WI38 (cell line): ENCODE measurements at regions not wholly inside any gene's neighbourhood (a gene's known extent, or its start where the extent isn't known, plus 50 kb on each side); places are given as distances from the start of the nearest gene placed in this dataset.
"Not testable (repeated sequence)": the region's sequence is repeated elsewhere in the genome, so short reads cannot be mapped to it uniquely, and the experiment has no call there.

Experiments
- H3K4me3 ChIP-seq: 2 replicates; pipeline ENCODE4 v1.5.1; 2011; ENCODE audit warnings: low read depth, mild to moderate bottlenecking, control low read depth, low read length
- TF ChIP-seq, protein P1 (sequence below): IDR thresholded peaks from 2 replicates; pipeline ENCODE4 v1.5.1; 2012; ENCODE audit warnings: low read depth, mild to moderate bottlenecking, control low read depth, low read length

DNA sequence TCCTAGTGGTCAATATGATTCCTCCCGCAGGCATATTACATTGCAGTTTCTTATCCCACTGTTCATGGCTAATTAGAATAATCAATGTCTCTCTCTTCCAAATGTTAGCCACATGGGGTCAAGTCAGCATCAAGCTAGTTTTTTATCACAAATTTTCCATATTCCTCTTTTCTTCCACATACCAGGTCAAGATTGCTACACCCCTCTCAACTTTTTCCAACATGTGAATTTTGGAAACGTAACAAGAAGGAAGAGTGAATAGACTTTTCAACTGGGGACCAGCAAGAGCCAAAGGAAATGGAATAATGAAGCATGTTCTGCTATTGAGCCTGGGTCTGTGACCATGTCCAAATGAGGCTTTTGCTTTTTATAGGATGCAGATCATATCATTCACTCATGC, 65.1 kb downstream of the SOD2 start:
- TF ChIP-seq, protein P1, sequence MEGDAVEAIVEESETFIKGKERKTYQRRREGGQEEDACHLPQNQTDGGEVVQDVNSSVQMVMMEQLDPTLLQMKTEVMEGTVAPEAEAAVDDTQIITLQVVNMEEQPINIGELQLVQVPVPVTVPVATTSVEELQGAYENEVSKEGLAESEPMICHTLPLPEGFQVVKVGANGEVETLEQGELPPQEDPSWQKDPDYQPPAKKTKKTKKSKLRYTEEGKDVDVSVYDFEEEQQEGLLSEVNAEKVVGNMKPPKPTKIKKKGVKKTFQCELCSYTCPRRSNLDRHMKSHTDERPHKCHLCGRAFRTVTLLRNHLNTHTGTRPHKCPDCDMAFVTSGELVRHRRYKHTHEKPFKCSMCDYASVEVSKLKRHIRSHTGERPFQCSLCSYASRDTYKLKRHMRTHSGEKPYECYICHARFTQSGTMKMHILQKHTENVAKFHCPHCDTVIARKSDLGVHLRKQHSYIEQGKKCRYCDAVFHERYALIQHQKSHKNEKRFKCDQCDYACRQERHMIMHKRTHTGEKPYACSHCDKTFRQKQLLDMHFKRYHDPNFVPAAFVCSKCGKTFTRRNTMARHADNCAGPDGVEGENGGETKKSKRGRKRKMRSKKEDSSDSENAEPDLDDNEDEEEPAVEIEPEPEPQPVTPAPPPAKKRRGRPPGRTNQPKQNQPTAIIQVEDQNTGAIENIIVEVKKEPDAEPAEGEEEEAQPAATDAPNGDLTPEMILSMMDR, result no peak
- no peak overlapping the region for H3K4me3 ChIP-seq

DNA sequence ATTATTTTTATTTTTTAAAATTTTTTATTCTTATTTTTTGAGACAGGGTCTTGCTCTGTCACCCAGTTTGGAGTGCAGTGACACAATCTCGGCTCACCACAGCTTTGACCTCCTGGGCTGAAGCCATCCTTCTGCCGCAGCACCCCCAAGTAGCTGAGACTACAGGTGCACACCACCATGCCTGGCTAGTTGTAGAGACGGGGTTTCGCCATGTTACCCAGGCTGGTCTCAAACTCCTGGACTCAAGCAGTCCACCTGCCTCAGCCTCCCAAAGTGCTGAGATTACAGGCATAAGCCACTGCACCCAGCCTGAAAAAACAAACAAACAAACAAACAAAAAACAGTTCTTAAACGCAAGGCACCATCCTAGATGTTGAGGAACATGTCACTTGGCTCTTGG, 66.5 kb downstream of the SOD2 start:
- not testable (repeated sequence) for H3K4me3 ChIP-seq

DNA sequence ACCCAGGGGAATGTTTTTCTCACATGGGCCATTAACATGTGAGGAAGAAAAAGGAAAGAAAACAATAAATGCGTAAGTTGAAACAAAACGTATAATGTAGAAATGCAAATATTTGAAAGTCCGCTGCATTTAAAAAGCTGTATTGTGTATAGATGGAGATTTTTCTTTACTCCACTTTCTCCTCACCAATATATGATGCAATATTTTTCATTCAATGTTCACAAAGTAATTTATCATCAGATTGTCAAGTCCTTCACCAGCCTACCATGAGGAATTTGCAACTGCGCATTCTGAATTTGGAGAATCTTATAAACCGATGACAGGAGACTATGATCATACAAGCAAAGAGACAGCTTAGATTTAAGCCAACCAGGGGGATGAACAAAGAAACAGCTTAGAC, 69.9 kb downstream of the SOD2 start:
- no peak overlapping the region for H3K4me3 ChIP-seq
- TF ChIP-seq, protein P1, result no peak

DNA sequence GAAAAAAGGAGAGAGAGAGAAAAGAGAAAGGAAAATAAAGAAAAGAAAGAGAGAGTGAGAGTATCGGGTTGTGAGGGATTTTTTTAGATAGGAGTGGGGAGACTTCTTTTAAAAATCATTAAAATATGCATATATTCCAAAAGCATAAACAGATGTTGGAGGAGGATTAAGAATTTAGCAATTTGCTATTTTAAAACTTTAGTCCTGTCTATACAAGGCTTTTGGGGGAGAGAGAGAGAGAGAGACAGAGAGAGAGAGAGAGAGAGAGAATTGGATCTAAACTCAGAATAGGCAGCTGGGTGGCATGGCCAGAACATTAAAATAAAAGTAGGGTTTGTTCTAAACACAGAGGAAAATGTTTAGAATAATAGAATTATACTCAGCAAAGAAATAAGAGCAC, 72.1 kb downstream of the SOD2 start:
- TF ChIP-seq, protein P1, result no peak
- no peak overlapping the region for H3K4me3 ChIP-seq

DNA sequence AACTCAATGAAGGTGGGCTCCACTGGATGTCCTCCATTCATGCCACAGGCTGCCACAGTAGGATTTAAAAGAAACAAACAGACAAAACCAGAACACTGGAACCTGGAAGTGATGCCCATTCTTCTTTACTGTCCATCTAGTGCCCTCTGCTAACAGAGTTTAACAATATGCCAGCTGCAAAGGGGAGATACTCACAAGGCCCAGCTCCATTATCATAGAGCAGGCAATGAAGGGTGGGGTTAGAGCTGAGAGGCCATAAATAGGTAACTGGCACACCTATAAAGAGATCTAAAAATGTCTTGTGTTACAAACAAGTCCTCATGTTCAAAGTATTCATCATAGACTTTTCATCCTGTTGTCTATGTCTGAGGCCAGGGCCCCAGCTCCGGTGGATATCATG, 75.6 kb downstream of the SOD2 start:
- TF ChIP-seq, protein P1, result no peak
- no peak overlapping the region for H3K4me3 ChIP-seq

DNA sequence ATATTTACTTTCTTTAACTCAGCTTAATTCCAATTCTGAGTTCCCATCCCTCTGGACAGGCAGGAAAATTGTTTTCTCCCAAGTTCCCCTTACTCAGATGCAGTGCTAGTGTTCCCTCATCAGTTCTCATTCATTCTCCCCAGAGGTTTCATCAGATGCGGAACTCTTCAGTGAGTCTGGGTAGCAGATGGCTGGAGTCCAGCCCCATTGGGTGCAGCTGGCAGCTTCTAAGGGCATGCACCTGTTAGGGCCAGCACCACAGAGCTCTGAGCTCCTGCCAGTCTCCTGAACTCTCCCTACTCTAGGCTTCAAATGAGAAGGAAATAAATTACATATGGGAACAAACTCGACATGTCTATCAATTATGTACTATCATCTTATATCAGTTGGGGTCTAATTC, 76.6 kb downstream of the SOD2 start:
- TF ChIP-seq, protein P1, result no peak

DNA sequence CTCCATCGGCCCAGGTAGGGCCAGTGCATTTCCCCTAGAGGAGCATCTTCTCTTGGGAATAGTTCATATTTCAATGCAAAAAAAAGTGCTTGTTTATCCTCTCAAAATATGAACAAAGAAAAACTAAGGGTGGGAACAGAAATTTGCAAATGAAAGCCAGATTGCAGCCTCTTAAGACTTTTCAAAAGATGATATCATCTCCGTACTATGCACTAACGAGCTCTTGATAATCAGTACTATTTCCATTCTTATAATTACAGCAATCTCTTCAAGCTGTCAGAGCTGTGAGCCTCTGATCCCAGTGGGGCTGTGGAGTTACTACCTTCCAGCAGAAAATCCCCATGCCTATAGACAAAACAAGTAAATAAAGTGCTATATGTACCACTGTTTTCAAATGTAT, 77.1 kb downstream of the SOD2 start:
- TF ChIP-seq, protein P1, result no peak
- H3K4me3 ChIP-seq, result no peak overlapping the region

More for the DNA sequence above, 76.6 kb downstream of the SOD2 start:
- no peak overlapping the region for H3K4me3 ChIP-seq

DNA sequence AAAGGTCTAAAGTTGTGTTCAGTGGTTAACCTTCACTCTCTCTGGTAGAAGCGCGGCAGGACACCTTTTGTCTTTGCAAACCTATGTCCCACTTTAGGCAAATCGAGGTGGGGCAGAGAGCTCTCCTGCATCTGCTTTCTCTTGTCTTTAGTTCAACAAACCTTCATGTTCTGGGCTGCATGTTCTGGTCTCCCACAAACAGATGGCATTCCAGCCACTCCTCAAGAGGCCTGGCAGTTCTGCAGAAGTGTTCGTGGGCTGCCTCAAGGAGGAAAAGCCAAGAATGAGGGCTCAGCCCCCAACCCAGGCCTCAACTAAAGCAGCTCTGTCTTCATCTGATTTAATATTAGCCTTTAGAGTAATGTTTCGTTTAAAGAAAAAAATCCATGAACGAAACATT, 82.2 kb downstream of the SOD2 start:
- TF ChIP-seq, protein P1, result no peak
- no peak overlapping the region for H3K4me3 ChIP-seq
